IMR-90 (cell line): ENCODE measurements at regions not wholly inside any gene's neighbourhood (a gene's known extent, or its start where the extent isn't known, plus 50 kb on each side); places are given as distances from the start of the nearest gene placed in this dataset.
A peak's percentile ranks its signal among the peaks of the same experiment; 100 is the strongest.

ENCODE experiments used
- ATAC-seq: fragments of 200-7000 bp; cut with Tn5 transposase; 2 replicates; pipeline ENCODE4 v1.9.1; 2020; ENCODE audit warnings: low read depth, mild to moderate bottlenecking, moderate library complexity
- BruUV-seq: library from RNA; stranded (reverse); fragments of 400-500 nt; replicated peaks from 2 replicates; lab custom pipeline; 2021; lab: Mats Ljungman, UMichigan
- CTCF ChIA-PET: fragments of 300-600 bp; formaldehyde crosslinking; extraction: SDS; loops from one replicate; lab custom pipeline; 2021; ENCODE audit warnings: antibody characterized with exemption; lab: Yijun Ruan, JAX
- POLR2A ChIA-PET: fragments of 300-600 bp; sonication (Branson Sonifier 250); formaldehyde crosslinking; loops from one replicate; lab custom pipeline; 2022; ENCODE audit warnings: antibody characterized with exemption; ENCODE audit not compliant: unreplicated experiment; lab: Charles Lee
- DNase-seq: peaks from one replicate; pipeline ENCODE4 v3.0.0; 2013
- H2AFZ ChIP-seq: replicated peaks from 2 replicates; pipeline ENCODE3; 2013; ENCODE audit warnings: low read length, mild to moderate bottlenecking; ENCODE audit not compliant: poor library complexity
- H2AK5ac ChIP-seq: 2 replicates; pipeline ENCODE4 v1.6.1; 2013; ENCODE audit warnings: low read depth, low read length, inconsistent platforms
- H2AK9ac ChIP-seq: replicated peaks from 2 replicates; pipeline ENCODE3; 2013; ENCODE audit warnings: mild to moderate bottlenecking, low read depth, low read length, moderate library complexity; ENCODE audit not compliant: poor library complexity
- H2BK120ac ChIP-seq: 2 replicates; pipeline ENCODE4 v1.6.1; 2013; ENCODE audit warnings: low read depth, low read length, inconsistent platforms
- H2BK15ac ChIP-seq: 3 replicates; pipeline ENCODE4 v1.6.1; 2013; ENCODE audit warnings: low read depth, low read length, inconsistent platforms
- H2BK20ac ChIP-seq: 2 replicates; pipeline ENCODE4 v1.6.1; 2013; ENCODE audit warnings: low read depth, mild to moderate bottlenecking, inconsistent platforms, low read length, moderate library complexity
- H2BK5ac ChIP-seq: 2 replicates; pipeline ENCODE4 v1.6.1; 2013; ENCODE audit warnings: mild to moderate bottlenecking, low read depth, low read length, inconsistent platforms; ENCODE audit not compliant: poor library complexity, severe bottlenecking
- H3K14ac ChIP-seq: replicated peaks from 2 replicates; pipeline ENCODE4 v1.6.1; 2013; ENCODE audit warnings: low read depth, low read length, inconsistent platforms
- H3K18ac ChIP-seq: 2 replicates; pipeline ENCODE4 v1.6.1; 2013; ENCODE audit warnings: low read depth, low read length, control low read depth
- H3K23ac ChIP-seq: 2 replicates; pipeline ENCODE4 v1.6.1; 2013; ENCODE audit warnings: low read depth, low read length, inconsistent platforms
- H3K27ac ChIP-seq: 2 replicates; pipeline ENCODE4 v1.5.1; 2013; ENCODE audit warnings: mild to moderate bottlenecking, control low read depth, low read length; ENCODE audit not compliant: insufficient read depth
- H3K27me3 ChIP-seq: 2 replicates; pipeline ENCODE4 v1.6.1; 2013; ENCODE audit warnings: low read length; ENCODE audit not compliant: control insufficient read depth, insufficient read depth
- H3K36me3 ChIP-seq: 2 replicates; pipeline ENCODE4 v1.6.1; 2013; ENCODE audit warnings: low read length, mixed read lengths; ENCODE audit not compliant: control insufficient read depth, insufficient read depth
- H3K4ac ChIP-seq: 2 replicates; pipeline ENCODE4 v1.6.1; 2013; ENCODE audit warnings: low read depth, low read length, inconsistent platforms
- H3K4me1 ChIP-seq: 2 replicates; pipeline ENCODE4 v1.6.1; 2013; ENCODE audit warnings: low read length, mixed read lengths; ENCODE audit not compliant: control insufficient read depth, insufficient read depth
- H3K4me2 ChIP-seq: 2 replicates; pipeline ENCODE4 v1.6.1; 2013; ENCODE audit warnings: low read depth, mild to moderate bottlenecking, control low read depth, low read length, moderate library complexity
- H3K4me3 ChIP-seq: 2 replicates; pipeline ENCODE4 v1.5.1; 2013; ENCODE audit warnings: low read depth, mild to moderate bottlenecking, control low read depth, low read length, moderate library complexity; ENCODE audit not compliant: insufficient read depth
- H3K56ac ChIP-seq: 2 replicates; pipeline ENCODE4 v1.6.1; 2013; ENCODE audit warnings: low read length, inconsistent platforms; ENCODE audit not compliant: insufficient read depth; ENCODE audit errors: extremely low read depth
- H3K79me1 ChIP-seq, 2 experiments: 2 replicates each; pipeline ENCODE4 v1.6.1; 2013; ENCODE audit warnings: low read length in 2 of 2, inconsistent platforms in 1 of 2, low read depth in 1 of 2
- H3K9ac ChIP-seq: 2 replicates; pipeline ENCODE4 v1.6.1; 2013; ENCODE audit warnings: low read depth, low read length, control low read depth
- H3K9me1 ChIP-seq: 2 replicates; pipeline ENCODE4 v1.6.1; 2013; ENCODE audit warnings: low read length, inconsistent platforms; ENCODE audit not compliant: insufficient read depth
- H3K9me3 ChIP-seq: 2 replicates; pipeline ENCODE4 v1.6.1; 2013; ENCODE audit warnings: low read length; ENCODE audit not compliant: control insufficient read depth, insufficient read depth
- H4K20me1 ChIP-seq: 2 replicates; pipeline ENCODE4 v1.6.1; 2013; ENCODE audit warnings: low read length, inconsistent platforms; ENCODE audit not compliant: insufficient read depth
- H4K5ac ChIP-seq: 2 replicates; pipeline ENCODE4 v1.6.1; 2013; ENCODE audit warnings: mild to moderate bottlenecking, low read depth, low read length, control low read depth
- H4K8ac ChIP-seq, 2 experiments: 2 replicates each; pipeline ENCODE4 v1.6.1; 2013; ENCODE audit warnings: low read depth in 2 of 2, low read length in 2 of 2, control low read depth in 1 of 2, inconsistent platforms in 1 of 2
- H4K91ac ChIP-seq: 2 replicates; pipeline ENCODE4 v1.6.1; 2013; ENCODE audit warnings: low read depth, low read length, inconsistent platforms; ENCODE audit not compliant: insufficient read depth
- MAZ ChIP-seq: IDR thresholded peaks from 2 replicates; pipeline ENCODE4 v1.6.1; 2012; ENCODE audit warnings: low read depth, mild to moderate bottlenecking, low read length, improper control_type of control experiment, moderate library complexity, borderline replicate concordance
- NFE2L2 ChIP-seq: fragments of 150-350 bp; IDR thresholded peaks from 2 replicates; pipeline ENCODE4 v1.6.1; 2016; ENCODE audit warnings: low read depth, mild to moderate bottlenecking, low read length
- WGBS, 2 experiments: methylation state at CpG; one replicate each; pipeline versions ENCODE4 v1.1.5 to v1.1.7; 2013; ENCODE audit warnings: missing lambda C conversion rate in 2 of 2; ENCODE audit not compliant: insufficient read length in 1 of 2; ENCODE audit errors: extremely low coverage in 2 of 2; 5-methylcytosine and 5-hydroxymethylcytosine counted together
- dilution Hi-C: fragments of 300-500 bp; cut with HindIII; formaldehyde crosslinking; loops from one replicate; pipeline ENCODE4 v1.14.3; 2018; ENCODE audit warnings: low sequenced_read_pairs; ENCODE audit not compliant: unreplicated experiment
- in situ Hi-C: fragments of 300-500 bp; cut with MboI; formaldehyde crosslinking; loops from 3 replicates; pipeline ENCODE4 v1.14.3; 2019; ENCODE audit warnings: low sequenced_read_pairs, inconsistent platforms, mixed read lengths
- intact Hi-C: fragments of 100-400 bp; cut with micrococcal nuclease; formaldehyde crosslinking; loops from 2 replicates; pipeline ENCODE4 v1.10.0; 2022

GRCh38 chr2:58906081-58906645 lies 665.0 kb upstream of the FANCL start:
- Histone ChIP-seq H3K9me1 (no peaks in the 10 kb centered on the region), H3K36me3 (no peaks in the 10 kb centered on the region), H2AK5ac (no peak overlapping the region), H2BK15ac (no peak overlapping the region), H3K9me3 (no peaks in the 10 kb centered on the region), H3K4me3 (no peak overlapping the region), H2AFZ (no peak overlapping the region), H3K4ac (no peak overlapping the region), H3K27me3 (no peaks in the 10 kb centered on the region; the same call in 1 of the 2 replicates), H2BK120ac (no peak overlapping the region), H3K27ac (no peak overlapping the region), H2BK20ac (no peak overlapping the region; the same call in 1 of the 2 replicates), H3K79me1 (no peaks in the 10 kb centered on the region), H3K4me2 (no peak overlapping the region), H4K91ac (no peak overlapping the region), H4K5ac (no peak overlapping the region; the same call in 1 of the 2 replicates), H3K56ac (no peak overlapping the region), H3K18ac (peak overlapping the region; percentile 81; the same call in 1 of the 2 replicates), H3K23ac (no peak overlapping the region), H3K9ac (no peak overlapping the region), H2AK9ac (no peak overlapping the region), H2BK5ac (no peak overlapping the region), H3K4me1 (peaks cover 1% of the 10 kb centered on the region; the same call in 1 of the 2 replicates), H4K20me1 (no peaks in the 10 kb centered on the region), H4K8ac (no peak overlapping the region), H3K14ac (no peak overlapping the region)
- ChIA-PET CTCF (interaction anchor here (0.6 kb wide), 1 partner anchor 12 kb away, joined by 3 read pairs; no protein-coding TSS in a partner anchor), POLR2A (no interaction called here)
- ATAC-seq (no peak; the same call in 1 of the 2 replicates), DNase-seq (no peak)
- in situ Hi-C loops, result no loop called here
- no CpG with 5 or more reads among the region's 7 CpGs for WGBS, 2 experiments
- no TSS peak for BruUV-seq
- intact Hi-C loops, result no loop called here
- dilution Hi-C loops, result no loop called here
- TF ChIP-seq MAZ (no peak), NFE2L2 (peak; percentile 18; the same call in 1 of the 2 replicates)
